CD4-positive, alpha-beta T cell treated with Interleukin-17A for 1 hour (primary cell): ENCODE measurements at regions not wholly inside any gene's neighbourhood (a gene's known extent, or its start where the extent isn't known, plus 50 kb on each side); places are given as distances from the start of the nearest gene placed in this dataset.
"Not testable (repeated sequence)": the region's sequence is repeated elsewhere in the genome, so short reads cannot be mapped to it uniquely, and the experiment has no call there.

Experiments
- DNase-seq: peaks from one replicate; pipeline ENCODE4 v3.0.0-alpha.2; 2020

DNA sequence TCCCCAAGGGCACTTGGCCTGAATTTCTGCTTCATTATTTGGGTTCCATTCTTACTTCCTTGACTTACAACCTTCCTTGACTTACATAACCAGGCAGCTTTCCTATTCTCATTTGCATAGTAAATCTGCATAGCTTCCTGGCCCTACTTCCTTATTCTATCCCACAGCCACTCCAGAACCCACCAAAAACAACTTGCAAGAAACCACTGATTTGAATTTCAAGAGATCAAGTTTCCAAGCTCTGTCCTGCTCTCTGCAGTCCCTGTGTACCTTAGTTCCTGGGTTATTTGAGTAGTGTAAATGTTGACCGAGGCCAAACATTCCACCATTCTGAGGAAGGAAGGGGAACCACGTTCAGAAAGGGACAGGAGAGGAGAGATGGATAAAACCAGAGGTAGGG is 603.3 kb downstream of the PTPRC start:
- DNase-seq = no peak

DNA sequence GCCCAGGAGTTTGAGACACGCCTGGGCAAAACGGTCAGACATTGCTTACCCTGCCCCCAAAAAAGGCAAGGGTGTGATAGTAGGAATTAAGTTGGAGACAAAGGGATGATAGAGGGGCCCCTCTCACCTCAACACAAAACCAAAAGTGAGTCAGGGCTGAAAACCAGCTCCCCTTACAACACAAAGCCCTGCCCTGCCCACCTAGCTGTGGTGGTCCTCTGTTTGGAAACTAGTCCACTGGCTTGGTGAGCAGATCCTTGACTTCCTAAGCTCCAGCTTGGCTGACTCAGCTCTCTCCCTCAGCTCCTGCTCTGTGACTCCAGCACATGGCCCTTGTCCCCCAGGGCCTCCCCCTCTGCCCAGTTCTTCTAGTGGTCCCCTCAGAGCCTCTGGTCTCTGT is 603.8 kb downstream of the PTPRC start:
- no peak for DNase-seq

DNA sequence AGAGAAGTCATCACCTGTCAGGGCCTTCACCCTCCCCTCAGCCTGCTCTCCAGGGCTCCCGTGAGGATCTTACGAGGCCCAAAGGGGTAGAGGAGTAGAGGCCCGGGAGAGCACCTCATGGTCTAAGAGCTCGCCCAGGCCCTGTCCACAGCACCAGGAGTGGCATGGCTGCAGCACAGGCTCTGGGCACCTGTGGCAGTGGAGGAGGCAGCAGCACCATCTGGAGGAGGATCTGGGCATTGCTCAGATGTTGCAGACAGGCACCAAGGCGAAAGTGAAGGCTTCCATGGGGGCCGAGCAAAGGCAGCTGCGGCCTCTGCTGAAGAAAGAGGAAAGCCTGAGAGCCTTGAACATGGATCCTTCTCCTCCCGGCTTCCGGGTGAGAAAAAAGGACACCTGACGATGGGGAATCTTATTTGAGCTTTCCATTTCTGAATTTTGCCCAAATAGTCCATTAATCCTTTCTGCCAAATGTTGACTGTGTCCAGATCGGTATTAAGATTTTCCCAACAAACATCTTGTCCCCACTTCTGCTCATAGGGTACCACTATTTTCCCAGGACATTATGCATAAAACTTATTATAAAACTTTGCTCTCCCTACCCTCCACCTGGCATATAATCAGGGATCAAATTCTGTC is 604.7 kb downstream of the PTPRC start:
- peak; percentile 74 for DNase-seq

DNA sequence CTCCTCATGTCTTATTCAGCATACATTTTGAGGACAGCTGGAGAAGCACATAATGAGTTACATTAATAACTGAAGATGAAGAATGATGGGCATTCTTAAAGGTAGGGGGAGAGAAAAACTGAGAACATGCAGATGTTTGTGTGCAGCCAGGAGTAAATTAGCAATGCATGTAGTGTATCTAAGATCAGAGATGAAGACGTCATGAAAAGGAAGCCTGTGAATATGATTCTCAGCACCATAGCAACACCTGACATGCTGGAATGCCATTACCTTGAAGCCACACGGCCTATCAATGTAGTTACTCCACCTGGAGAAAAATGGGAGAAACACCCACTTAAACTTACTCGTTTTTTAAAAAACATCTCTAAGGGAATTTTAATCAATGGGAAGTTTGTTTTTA is 607.1 kb downstream of the PTPRC start:
- no peak for DNase-seq

DNA sequence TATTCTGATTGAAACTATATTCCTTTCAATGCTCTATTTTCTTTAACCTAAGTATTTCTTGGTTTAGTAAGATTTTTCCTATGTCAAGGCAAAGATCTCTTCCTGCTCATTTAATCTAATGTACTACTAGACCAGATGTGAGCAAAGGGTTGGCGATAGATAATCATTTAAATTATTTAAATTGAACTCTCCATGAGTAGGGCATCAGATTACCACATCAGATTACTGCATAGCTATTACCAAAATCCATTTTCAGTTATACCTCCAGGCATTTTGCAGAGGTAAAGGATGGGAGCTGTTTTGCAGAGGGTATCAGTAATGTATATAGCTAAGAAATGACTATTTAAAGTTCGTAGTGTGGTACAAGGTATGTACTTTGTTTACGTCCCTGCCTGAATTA is 607.9 kb downstream of the PTPRC start:
- DNase-seq = no peak

DNA sequence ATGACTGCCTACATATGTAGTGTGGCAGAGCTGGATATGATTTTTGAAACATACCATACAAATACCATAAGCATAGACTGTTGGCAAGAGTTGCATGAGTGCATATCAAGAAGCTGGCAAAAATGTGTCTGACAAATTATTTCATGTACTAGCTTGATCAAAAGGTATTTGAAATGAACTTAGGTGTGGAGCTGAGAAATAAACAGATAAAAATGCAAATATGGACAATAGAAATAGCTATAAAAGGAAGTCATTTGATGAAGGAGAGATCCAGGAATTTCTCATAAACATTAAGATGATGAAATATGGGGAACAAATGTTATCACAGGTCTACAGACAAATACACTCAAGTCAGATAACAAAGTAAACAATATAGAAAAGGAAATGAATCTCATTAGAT is 609.1 kb downstream of the PTPRC start:
- DNase-seq = no peak

DNA sequence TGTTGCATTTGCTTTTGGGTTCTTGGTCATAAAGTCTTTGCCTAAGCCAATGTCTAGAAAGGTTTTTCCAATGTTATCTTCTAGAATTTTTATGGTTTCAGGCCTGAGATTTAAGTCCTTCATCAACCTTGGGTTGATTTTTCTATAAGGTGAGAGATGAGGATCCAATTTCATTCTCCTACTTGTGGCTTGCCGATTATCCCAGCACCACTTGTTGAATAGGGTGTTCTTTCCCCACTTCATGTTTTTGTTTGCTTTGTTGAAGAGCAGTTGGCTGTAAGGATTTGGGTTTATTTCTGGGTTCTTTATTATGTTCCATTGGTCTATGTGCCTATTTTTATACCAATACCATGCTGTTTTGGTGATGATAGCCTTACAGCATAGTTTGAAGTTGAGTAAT is 615.2 kb downstream of the PTPRC start:
- not testable (repeated sequence) for DNase-seq

DNA sequence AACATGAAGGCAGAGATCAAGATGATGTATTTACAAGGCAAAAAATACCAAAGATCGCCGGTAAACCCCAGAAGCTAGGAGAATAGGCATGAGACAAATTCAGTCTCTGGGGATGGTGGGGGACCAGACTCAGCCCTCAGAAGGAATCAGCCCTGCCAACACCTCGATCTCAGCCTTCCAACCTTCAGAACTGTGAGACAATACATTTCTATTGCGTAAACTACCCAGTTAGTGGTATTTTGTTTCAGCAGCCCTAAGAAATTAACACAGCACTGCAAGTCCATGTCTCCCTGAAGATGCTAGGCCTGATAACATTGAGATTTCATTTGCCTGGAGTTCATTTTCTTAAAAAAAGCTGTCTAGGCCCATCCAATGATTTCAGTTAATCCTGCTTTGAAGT is 622.5 kb downstream of the PTPRC start:
- no peak for DNase-seq

DNA sequence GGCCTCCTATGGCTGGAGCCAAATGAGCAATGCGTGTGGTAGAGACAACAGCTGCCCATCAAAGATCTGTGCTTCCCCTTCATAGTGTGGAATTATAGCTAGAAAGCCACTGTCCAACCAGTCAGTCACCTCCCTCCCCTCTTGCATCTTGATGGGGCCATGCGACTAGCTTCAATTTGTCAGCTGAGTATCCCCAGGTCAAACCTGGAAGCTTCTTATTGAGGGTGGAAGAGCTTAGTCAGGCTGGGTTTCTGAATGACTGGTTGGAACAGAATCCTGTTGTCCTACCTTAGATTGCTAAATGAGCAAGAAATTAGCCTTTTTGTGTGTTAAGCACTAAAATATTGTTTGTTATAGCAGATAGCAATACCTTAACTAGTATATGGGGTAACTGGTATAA is 625.4 kb downstream of the PTPRC start:
- no peak for DNase-seq

DNA sequence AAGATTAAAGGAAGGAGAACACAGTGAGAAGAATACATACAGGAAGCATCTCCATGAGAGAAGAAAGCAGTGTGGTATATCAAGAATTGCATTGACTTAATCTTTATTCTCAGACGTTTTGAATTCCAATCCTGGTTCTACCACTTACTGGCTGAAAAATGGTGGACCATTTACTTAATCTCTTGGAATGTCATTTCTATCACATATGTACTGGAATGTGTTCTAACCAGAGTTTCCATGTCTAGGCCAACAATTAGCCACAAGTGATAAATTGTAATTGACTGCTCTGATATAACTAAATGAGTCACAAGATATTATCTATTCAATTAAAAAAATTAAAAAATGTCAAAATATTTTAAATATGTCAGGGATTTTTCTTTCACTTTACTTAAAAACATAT is 626.1 kb downstream of the PTPRC start:
- no peak for DNase-seq

DNA sequence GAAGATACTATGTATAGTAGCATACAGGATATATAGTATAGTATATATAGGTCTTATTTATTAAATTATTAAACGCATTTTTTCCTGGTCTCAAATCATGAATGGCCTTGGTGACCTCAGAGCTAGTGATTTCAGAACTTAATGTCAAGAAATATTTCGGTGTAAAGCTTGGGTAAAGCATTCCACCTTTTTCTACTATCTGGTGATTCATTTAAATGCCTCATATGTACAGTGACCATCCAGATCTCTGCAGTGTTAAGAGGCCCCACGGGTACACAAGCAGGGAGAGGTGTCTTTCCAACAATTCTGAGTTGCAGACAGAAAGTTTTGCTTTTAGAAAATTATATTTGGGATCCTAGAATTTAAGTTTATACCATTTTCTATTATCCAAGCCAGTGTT is 626.5 kb downstream of the PTPRC start:
- no peak for DNase-seq

DNA sequence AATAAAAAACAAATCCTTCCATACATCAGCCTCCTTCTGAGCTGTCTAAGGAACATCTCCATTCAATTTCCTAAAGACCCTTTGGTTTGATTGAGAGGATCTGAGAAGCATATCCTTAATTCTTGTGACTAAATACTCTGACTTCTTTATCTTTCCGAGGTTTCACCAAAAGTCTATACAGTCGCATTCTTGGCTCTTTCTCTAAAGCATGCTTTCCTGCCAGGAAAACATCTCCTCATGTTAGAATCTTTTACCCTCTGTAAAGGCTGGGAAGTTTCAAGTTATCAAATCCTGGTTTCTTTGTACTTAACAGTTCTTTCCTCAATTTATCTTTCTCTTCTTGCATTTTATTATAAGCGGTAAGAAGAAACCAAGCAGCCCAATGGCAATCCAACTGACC is 630.4 kb downstream of the PTPRC start:
- no peak for DNase-seq

DNA sequence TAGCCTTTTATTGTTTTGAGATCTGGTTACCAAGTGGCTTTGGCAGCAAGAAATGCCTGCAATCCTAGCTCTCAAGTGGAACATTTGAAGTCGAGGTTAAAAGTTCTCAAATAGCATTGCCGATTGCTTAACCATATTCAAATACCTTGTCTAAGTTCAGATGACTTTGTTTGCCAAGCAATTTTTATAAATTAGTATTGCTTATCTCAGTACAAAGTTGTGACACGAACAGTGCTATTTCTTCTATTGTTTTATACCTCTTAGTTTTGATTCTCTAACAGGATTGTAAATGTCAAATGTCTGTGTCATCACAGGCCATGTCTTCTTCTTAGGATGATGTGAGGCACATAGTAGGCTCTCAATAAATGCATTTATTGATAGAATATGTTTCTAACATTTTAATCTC is 633.3 kb downstream of the PTPRC start:
- DNase-seq = no peak

DNA sequence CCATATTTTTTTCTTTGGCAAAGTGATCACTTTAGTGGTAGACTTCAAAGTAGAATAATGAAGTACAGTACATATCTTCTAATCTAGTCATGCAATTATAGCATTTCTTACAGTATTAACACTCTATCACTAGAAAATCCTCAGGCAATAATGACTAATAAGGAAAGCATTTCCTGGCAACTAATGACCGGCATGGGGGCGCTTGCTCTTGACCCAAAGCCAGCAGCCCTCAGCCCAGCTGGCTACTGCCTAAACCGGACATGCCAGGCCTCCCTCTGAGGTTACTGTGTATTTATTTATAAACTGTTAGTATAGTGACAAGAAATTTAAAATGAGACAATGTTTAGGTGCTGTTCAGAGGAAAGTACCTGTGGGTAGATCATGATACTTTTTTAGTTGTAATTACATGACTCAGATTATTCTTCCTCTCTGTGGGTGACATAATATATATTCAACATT is 633.8 kb downstream of the PTPRC start:
- DNase-seq = no peak

DNA sequence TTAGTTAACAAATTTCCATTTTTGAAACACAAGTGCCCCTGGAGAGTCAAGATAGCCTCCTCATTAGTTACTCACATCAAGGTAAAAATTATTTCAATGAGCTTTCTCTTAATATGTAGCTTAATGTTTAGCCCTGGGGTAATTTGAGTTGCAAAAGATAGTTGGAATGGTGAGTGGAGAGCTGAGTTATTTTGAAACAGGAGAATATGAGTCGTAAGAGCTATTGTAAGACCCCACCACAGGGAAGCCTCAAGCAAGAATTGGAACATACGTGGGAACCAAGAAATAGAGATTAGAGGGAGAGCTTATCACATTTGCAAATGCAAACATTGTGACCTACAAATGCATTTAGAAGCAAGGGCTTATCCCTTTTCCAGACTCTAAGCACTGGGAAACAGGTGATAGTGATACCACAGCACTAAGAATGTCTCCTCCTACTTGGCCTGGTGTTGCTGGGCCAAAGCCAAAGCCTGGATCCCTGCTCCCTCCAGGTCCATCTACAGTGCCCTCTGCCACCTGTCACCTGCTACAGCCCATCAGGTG is 635.1 kb downstream of the PTPRC start:
- DNase-seq = no peak

DNA sequence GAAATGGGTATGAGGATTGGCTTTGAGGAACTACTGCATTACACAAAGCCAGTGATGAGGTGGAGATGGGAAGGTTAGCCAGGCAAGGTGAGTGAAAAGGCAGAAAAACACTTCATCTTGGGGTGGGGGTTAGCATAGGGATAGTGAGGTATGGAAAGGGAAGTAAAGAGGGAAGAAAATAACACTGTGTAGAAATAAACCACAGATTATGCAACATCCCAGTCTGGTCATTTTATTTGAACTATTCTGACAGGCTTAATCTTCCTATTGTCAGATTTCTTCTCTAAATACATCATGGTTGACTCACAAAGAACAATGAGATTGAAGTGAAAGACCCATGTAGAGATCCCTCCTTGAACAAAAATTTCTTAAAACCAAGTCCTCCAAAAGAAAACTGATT is 640.2 kb downstream of the PTPRC start:
- no peak for DNase-seq

DNA sequence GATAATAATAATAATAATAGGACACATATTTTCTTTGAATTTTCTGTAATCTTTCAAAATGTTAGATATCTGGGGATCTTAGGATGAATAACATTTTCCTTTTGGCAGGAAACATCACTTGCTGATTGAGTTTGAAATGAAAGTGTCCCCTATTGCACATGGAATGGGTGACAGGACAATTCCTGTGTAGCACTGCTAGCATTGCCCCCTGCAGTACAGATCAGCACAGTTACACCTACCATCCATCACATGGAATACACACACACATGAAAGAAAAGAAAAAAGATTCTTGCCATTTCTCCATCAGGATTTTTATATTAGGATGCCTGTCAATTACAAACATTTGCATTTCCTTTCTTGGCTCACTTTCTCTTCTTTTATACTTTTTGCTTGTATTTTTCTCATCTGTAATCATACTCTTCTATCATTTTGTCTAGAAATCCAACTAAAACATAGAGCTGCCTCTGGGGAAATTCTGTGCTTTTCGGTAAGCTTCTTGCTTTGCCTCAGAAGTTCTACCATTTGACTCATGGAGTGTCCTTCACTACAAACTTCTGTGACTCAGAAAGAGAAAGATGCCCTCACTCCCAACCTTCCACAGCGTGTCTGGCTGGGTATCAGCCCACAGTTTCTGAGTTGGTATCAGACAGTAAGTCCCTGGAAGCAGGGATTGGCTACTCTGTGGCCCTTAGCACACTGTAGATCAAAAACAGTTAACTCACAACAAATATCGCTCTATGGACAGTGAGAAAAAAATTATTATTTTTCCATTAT is 641.2 kb downstream of the PTPRC start:
- no peak for DNase-seq

DNA sequence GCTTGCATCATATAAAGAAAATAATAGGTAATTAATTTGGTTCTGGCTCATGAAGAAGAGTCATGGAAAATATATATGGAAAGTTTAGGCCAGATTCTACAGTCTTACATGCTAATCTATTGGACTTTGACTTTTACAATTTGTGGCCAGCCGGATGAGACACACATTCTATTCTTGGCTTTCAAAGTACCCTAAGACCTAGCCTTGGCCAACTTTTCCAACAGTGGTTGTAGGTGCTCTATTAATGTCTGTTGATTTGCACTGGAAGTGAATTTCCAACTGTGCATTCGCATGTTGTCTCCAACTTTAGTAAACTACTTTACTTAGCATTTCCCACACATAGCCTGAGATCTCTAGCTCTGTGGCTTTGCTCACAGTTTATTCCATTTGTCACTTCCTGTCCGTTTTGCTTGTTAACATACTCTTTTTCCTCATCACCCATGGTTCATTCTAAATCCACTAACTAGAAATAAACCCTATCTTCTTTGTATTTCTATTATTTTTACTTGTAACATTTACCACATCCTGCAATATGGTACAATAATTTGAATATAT is 644.0 kb downstream of the PTPRC start:
- no peak for DNase-seq

DNA sequence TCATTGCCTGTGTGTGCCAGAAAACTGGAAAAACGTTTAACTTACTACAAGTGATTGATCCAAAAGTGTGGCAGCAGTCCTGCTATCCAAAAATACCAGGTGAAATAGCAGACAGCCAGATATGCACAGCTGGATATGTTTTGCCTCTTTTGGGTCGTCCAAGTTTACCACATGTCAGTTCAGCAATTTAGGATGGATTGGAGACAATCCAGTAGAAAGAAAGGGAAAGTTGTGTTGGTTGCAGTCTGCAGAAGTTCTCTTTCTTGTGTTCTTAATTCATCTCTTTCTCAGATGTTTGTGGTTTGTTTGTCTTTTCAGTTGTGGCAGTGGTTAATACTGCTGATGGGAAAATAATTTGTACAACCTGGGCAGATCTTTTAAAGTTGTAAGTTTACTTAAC is 645.0 kb downstream of the PTPRC start:
- no peak for DNase-seq

DNA sequence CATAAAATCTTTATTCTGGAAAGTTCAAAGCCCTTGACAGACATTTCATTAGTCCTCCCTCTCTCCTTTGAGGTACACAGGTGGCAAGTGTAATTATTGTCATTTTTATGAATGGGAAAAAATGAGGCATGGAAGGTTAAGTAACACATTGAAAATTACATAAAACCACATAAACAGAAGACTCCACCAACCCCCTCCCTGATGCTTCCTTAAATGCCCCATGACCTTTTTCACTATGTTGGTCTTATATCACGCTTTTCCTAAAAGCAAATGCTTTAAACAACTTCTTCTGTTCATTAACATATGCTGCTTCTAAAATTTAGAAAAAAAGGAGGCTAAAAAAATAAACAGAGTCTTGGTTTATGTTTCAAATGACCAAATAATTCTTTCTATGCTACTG is 648.4 kb downstream of the PTPRC start:
- DNase-seq = no peak

DNA sequence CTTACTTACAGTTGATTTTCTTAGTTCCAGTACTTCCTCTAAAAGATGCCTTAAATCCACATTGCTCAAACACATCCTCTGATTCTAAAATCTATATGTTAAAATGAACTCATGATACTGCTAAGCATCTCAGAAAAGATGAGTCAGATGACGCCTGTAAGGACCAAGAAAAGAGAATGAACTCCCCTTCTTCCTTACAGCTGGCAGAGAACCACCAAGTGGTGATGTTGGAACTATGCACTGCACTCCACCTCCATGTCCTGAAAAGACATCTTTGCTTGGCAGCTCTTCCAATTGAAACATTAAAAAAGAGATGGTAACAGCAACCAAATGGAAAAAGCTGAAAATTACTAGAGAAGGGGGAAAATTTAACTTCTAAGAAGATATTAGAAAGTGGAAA is 648.8 kb downstream of the PTPRC start:
- DNase-seq = no peak

DNA sequence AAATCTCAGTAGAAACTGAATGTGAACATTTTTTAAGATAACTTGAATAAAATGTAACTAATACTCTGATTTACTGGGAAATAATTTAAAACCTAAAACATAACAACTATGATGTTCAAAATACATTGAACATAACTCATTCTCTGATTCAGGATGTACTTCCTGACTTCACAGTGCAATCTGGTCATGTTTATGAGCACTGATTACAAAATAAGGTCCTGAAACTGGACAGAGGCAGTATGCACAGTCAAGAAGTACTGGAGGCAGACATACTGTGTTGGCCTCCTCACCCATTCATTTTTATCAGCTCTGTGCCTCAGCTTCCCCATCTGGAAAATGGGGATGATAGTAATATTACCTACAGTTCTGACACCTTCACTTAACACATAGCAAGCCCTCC is 651.3 kb downstream of the PTPRC start:
- no peak for DNase-seq

DNA sequence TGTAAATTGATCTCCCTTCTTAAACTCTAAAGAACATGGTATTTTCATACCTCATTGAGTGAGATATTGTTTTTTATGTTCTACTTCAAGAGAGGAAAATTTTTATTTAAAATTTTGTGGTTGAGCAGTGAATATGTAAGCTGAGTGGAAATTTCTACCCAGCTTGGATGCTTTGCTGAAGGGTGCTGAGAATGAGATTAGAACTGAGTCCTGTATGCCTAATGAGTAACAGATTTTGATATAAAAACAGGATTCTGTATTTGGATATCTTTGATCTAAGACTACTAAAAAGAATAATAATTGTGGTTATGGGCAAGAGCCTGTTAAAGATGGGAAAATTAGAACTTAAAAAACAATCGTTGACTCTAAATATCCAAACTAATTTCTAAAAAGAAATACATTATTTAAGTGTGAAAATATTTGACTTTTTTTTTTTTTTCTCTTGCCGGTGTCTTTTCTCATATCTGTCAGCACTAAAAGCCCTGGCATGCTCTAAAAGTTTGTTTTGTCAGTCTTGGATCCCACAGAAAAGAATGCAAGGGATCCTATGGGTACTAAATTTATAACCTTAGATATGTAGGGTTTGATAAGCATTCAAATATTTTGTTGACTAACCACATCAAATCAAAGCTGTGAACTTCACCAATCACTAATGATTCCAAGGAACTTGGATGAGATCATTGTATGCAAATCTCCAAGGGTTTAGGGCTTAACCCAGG is 652.3 kb downstream of the PTPRC start:
- no peak for DNase-seq

DNA sequence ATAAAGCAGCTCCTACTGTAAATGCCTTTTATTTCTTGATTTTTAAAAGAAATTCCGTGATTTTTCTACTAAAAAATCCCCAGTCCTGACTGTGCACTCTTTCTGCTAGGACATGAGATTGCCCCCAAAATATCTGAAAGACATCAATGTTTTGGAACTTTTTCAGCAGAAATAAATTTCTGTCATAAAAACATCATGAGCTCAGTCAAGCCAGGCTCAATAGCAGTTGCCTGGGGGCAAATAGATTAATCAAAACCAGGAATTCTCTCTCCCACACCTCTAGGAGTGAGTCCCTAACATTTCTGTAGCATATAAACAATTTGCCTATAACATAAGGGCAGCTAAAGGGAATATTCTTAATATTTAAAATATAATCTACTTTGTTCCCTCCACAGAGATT is 654.1 kb downstream of the PTPRC start:
- DNase-seq = no peak
